AML-193 (cell line): ENCODE measurements at regions not wholly inside any gene's neighbourhood (a gene's known extent, or its start where the extent isn't known, plus 50 kb on each side); places are given as distances from the start of the nearest gene placed in this dataset.
A peak's percentile ranks its signal among the peaks of the same experiment; 100 is the strongest.
"Not testable (repeated sequence)": the region's sequence is repeated elsewhere in the genome, so short reads cannot be mapped to it uniquely, and the experiment has no call there.

ENCODE experiments used
- DNase-seq, 2 experiments: peaks; one replicate each; lab custom pipeline; 2025; lab: John Stamatoyannopoulos, UW

- DNase-seq = no peak
Measured at GRCh38 chr6:27854421-27854820, 57.8 kb downstream of the OR2B2 start.

DNA sequence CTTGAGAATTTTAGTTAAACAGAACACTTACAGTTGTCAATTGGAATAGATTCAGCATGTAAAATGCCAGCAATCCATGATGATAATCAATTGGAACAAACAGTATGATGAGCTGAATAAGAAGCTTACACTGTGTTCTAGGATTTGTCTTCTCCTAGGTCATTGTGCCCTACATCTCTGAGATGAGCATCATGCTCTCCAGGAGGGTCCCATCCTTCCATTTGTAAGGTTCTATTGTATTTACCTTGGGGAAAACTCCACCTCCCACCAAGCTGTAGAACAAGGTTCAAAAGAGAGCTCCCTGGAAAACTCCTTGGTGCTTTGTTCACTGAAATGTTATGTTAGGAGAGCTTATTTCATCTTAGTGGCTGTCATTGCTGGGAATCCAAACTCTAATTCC is 60.8 kb downstream of the OR2B2 start:
- no peak for DNase-seq

DNA sequence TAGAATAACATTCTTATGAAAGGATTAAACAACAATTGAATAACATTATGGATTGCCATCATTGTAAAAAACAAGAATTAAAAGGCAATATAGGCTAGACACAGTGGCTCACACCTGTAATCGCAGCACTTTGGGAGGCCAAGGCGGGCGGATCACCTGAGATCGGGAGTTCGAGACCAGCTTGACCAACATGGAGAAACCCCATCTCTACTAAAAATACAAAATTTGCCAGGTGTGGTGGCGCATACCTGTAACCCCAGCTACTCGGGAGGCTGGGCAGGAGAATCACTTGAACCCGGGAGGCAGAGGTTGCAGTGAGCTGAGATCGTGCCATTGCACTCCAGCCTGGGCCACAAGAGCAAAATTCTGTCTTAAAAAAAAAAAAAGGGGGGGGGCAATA is 63.2 kb downstream of the OR2B2 start:
- not testable (repeated sequence) for DNase-seq

DNA sequence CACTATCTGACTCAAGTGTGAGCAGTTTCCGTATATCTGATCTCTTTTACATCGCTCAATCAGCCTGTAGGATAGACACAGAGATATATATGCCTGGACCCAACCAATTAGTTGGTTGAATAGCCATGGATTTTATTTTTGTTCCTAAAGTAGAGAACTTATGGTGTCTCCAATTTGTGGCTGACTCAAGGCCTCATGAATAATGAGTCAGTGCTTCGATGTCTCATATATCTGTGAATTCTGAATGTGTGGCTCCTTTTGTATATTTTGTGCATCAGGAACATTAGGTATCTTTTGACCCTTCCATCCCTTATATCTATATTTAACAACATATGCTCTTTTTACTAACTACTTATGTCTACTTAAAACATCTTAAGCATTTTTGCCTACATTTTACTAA is 64.5 kb downstream of the OR2B2 start:
- DNase-seq = no peak

DNA sequence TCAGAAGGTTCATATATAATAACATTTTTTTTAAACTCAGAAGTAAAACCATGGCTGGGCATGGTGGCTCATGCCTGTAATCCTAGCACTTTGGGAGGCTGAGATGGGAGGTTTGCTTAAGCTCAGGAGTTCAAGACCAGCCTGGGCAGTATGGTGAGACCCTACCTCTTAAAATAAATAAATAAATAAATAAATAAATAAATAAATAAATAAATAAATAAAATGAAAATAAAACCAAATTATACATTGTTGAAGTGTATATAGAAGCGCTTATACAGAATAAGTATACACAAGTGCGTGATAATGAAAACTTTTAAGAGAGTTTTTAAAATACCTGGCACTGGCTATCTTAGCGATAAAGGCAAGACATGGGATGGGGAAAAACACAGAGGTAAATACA is 71.6 kb downstream of the OR2B2 start:
- no peak for DNase-seq

DNA sequence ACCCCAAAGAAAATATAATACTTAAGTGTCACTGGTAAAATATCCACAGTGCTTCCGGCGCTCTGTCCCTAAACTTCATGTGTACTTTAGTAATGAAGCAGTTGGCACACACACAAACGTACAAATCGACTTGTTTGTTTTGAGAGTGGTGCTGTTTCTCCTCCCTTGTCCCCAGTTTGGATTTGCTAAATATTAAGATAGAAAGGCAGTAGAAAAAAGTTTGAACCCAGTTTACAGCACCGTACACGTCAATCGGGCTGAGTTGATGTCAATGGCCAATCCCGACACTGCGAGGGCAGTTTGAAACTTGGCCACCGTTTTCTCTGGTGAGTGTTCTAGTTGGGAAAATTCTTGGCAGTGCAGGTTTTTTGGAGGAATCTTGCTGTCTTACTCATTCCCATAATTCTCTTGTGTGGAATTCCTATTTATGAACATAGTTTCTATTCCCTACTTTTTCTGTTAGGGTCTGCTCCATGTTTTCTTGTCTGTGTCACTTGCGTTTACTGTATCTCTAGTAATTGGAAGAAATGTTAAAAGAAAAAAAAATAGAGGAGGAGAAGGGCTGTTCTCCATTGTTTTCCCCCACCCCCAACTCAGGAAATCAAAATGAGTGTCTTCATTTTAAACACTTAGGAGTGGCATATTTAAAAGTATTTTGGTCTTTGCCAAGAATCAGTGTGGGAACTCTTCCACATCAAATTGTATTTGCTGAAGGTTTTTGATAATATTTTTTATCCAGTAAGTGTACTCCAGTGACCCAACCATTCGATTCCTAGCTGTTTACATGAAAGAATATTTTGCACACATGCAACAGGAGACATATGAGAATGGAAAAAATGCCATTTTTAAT is 72.3 kb downstream of the OR2B2 start:
- peak in 1 of 2 experiments; percentile 34 for DNase-seq

- no peak for DNase-seq
Measured at GRCh38 chr6:27838945-27839625, 73.1 kb downstream of the OR2B2 start.

DNA sequence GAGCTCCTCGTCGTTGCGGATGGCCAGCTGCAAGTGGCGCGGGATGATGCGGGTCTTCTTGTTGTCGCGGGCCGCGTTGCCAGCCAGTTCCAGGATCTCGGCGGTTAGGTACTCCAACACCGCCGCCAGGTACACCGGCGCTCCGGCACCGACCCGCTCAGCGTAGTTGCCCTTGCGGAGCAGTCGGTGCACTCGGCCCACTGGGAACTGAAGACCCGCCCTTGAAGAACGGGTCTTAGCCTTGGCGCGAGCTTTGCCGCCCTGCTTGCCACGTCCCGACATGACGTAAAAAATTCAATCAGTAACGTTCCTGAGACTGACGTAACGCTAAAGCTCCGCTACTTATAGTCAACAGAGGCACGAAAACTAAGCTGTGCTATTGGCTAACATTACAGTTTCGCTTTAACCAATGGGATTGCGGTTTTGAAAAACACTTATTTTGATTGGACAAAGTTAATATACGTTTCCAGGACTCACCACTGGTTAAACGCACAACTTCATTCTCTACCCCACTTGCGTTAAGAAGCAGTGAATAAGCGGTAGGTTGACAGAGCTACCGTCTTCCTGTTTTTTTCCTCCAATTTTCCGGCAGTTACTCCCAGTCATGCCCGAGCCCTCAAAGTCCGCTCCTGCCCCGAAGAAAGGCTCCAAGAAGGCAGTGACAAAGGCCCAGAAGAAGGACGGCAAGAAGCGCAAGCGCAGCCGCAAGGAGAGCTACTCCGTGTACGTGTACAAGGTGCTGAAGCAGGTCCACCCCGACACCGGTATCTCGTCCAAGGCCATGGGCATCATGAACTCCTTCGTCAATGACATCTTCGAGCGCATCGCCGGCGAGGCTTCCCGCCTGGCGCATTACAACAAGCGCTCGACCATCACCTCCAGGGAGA is 73.9 kb downstream of the OR2B2 start:
- DNase-seq = peak; percentile 82 to 83

DNA sequence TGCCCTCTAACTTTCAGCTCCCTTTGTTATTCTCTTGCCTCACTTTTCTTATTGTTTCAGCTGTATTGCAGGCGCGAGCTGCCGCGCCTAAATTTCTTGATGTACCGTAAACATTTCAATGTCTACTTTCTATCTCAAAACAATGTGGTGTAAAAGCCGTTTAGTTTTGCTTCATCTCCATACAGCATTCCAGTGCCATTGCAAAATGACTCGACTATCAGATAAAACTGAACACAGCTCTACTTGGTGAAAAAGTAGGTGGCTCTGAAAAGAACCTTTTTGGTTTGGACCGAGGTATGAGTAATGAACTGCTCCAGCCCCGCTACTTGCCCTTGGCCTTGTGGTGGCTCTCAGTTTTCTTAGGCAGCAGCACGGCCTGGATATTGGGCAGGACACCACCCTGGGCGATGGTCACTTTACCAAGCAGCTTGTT is 74.6 kb downstream of the OR2B2 start:
- no peak for DNase-seq

DNA sequence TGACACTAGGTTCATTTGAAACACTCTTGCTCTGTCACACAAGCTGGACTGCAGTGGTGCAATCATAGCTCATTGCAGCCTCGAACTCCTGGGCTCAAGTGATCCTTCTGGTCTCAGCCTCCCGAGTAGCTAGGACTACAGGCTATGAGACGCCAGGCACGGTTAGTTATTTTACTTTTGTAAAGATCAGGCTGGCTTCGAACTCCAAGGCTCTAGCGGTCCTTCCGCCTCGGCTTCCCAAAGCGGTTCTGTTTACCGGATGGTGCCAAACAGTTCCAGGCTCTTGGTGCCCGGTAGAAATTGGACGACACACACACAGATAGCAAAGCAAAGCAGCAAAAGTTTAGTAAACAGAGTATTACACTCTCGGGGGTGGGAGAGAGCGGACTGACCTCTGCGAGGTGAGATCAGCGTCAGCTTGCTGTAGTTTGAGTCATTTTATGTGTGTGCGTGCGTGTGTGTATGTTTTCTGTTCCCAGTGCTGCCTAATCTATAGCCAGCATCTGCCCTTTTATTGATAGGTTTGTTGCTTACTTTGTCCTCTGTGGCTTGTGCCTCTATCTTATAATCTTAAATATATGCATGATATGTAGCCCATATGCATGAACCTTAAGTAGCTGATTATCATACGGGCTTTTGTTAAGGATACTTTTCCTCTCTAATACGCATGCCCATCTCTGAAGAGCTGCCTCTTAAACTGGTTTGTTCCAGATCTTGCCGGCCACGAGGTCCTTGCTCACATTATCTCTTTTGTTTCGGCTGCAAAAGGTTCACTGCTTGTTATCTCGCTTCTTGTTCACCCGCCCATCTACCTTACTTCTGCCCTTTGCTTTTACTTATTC is 75.2 kb downstream of the OR2B2 start:
- DNase-seq = peak; percentile 54 to 59

DNA sequence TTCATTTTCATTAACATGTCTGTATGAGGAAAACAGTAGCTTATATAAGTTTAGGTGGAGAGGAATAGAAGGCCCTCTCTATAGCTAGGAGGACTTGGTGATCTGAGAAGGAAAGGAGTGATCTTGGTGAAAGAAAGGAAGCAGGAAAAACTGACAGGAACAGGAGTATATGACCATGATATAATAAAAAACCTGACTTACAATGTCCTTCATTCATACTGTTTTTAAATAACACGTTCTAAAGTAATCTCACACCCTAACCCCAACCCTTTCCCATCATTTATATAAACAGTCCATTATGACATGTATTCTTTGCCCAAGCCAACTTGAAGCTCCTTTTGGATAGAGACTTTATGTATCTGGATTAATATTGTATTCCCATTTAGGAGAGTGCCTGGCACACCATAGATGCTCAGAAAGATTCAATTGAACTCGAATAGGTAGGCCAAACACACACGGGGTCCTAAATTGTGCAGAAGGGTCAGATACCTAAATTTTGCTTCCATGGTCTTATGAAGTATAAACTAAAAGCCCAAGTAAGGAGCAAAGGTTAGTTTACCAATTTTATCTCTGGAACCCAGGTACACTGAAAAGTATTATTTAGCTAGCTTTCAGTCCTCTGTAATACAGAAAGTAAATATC is 75.9 kb downstream of the OR2B2 start:
- DNase-seq = peak in 1 of 2 experiments; percentile 25

DNA sequence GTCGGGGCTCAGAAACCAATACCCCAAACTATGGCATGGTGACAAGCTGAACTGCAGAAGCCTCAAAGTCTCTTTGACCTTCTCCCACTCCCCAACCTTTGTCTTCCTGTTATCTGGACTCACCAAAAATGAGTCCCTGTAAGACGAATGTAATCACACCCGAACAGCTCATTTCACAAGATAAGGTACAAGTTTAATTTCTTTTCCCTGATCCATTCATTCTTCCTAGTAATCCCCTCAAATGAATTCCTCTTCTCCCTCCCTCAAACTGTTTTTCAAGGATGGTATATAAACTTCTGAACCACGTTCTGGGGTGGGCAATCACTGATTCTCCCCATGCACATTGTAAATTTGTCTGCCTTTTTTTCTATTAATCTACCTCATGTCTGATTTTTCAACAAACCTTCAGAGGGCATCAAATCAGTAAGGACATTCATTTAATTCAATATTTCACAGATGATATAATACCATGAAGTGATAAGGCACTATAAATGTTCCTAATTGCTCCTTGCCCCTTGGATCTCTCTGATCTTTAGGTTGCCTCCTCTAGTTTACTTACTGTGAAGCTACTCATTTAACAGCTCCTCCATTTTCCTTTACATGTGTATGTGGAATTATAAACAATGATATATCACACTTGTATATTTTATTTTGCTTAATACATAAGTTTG is 77.2 kb downstream of the OR2B2 start:
- no peak for DNase-seq

GRCh38 chr6:27834384-27834783 is 77.8 kb downstream of the OR2B2 start:
- DNase-seq = no peak

- peak; percentile 35 to 42 for DNase-seq
Measured at GRCh38 chr6:27831434-27832081, 80.6 kb downstream of the OR2B2 start.

GRCh38 chr6:27830600-27831433 is 81.4 kb downstream of the OR2B2 start:
- peak in 1 of 2 experiments; percentile 26 for DNase-seq

DNA sequence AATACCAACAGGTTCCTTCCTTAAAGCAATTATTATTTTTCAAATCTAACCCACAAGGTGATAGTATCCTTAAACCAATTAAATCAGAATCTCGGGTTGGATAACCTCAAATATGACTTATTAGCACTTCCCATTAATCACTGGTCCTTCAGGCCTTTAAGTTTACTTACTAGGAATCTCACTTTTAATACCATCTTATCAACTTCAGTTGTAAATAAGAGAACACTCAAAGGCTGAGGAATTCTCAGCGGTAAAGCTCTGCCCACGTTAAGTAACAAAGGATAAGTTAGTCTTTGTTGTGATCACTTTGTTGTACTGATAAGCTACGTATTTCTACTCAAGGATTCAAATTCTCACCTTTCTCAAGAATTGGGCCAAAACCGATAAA is 82.0 kb downstream of the OR2B2 start:
- no peak for DNase-seq

GRCh38 chr6:27829453-27830211 is 82.6 kb downstream of the OR2B2 start:
- DNase-seq = no peak

DNA sequence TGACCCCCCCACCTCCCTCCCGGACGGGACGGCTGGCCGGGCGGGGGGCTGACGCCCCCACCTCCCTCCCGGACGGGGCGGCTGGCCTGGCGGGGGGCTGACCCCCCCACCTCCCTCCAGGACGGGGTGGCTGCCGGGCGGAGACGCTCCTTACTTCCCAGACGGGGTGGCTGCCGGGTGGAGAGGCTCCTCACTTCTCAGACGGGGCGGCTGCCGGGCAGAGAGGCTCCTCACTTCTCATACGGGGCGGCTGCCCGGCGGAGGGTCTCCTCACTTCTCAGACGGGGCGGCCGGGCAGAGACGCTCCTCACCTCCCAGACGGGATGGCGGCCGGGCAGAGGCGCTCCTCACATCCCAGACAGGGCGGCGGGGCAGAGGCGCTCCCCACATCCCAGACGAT is 84.7 kb downstream of the OR2B2 start:
- not testable (repeated sequence) for DNase-seq
